ENCODE measurements at regions not wholly inside any gene's neighbourhood (a gene's known extent, or its start where the extent isn't known, plus 50 kb on each side); places are given as distances from the start of the nearest gene placed in this dataset.

- no peak overlapping the region for H3K27ac ChIP-seq
These were observed 1163.4 kb upstream of the ATXN8OS start for GRCh38 chr13:68944272-68944671.

GRCh38 chr13:68940049-68940448 lies 1167.6 kb upstream of the ATXN8OS start:
- Histone ChIP-seq H3K27me3 (replicated peaks; ENCODE audit: insufficient read depth) (no peaks in the 10 kb centered on the region), H3K9me3 (no peaks in the 10 kb centered on the region), H3K36me3 (no peaks in the 10 kb centered on the region), H3K27ac (no peak overlapping the region), H3K4me3 (no peak overlapping the region), H3K4me1 (replicated peaks) (no peaks in the 10 kb centered on the region)
- DNase-seq (ENCODE audit: low spot score) = no peak
- TF ChIP-seq POLR2AphosphoS5 (IDR thresholded peaks at IDR 0.05) (no peak), CTCF (IDR thresholded peaks at IDR 0.05) (no peak), POLR2A (IDR thresholded peaks at IDR 0.05) (no peak)
- intact Hi-C loops (cut with DNase I) = no loop called here
- 40% methylated on average over 1 of the region's 1 CpG for WGBS

More at GRCh38 chr13:68944272-68944671, 1163.4 kb upstream of the ATXN8OS start:
- WGBS = 47% methylated on average over 2 of the region's 2 CpGs
- Histone ChIP-seq H3K9me3 (no peaks in the 10 kb centered on the region), H3K4me1 (replicated peaks) (no peaks in the 10 kb centered on the region), H3K4me3 (no peak overlapping the region), H3K27me3 (replicated peaks; ENCODE audit: insufficient read depth) (no peaks in the 10 kb centered on the region), H3K36me3 (no peaks in the 10 kb centered on the region)
- TF ChIP-seq POLR2A (IDR thresholded peaks at IDR 0.05) = no peak
- TF ChIP-seq CTCF (IDR thresholded peaks at IDR 0.05) = no peak
- no peak for TF ChIP-seq POLR2AphosphoS5 (IDR thresholded peaks at IDR 0.05)
- DNase-seq (ENCODE audit: low spot score) = no peak
- intact Hi-C loops (cut with DNase I) = no loop called here

GRCh38 chr13:68938639-68939038 lies 1169.0 kb upstream of the ATXN8OS start:
- 87% methylated on average over 5 of the region's 5 CpGs for WGBS
- Histone ChIP-seq H3K27ac (no peak overlapping the region), H3K27me3 (replicated peaks; ENCODE audit: insufficient read depth) (no peaks in the 10 kb centered on the region), H3K4me3 (no peak overlapping the region), H3K36me3 (no peaks in the 10 kb centered on the region), H3K4me1 (replicated peaks) (no peaks in the 10 kb centered on the region), H3K9me3 (no peaks in the 10 kb centered on the region)
- TF ChIP-seq CTCF (IDR thresholded peaks at IDR 0.05) (no peak), POLR2AphosphoS5 (IDR thresholded peaks at IDR 0.05) (no peak), POLR2A (IDR thresholded peaks at IDR 0.05) (no peak)
- intact Hi-C loops (cut with DNase I) = no loop called here
- DNase-seq (ENCODE audit: low spot score) = no peak

- H3K4me3 ChIP-seq = no peak overlapping the region
- H3K4me1 ChIP-seq (replicated peaks) = no peaks in the 10 kb centered on the region
- DNase-seq (ENCODE audit: low spot score) = no peak
- TF ChIP-seq CTCF (IDR thresholded peaks at IDR 0.05) (no peak), POLR2A (IDR thresholded peaks at IDR 0.05) (no peak), POLR2AphosphoS5 (IDR thresholded peaks at IDR 0.05) (no peak)
- H3K27ac ChIP-seq = no peak overlapping the region
- 22% methylated on average over 3 of the region's 3 CpGs for WGBS
- H3K27me3 ChIP-seq (replicated peaks; ENCODE audit: insufficient read depth) = no peaks in the 10 kb centered on the region
- intact Hi-C loops (cut with DNase I) = no loop called here
- H3K9me3 ChIP-seq = no peaks in the 10 kb centered on the region
- H3K36me3 ChIP-seq = no peaks in the 10 kb centered on the region
These were observed 1178.4 kb upstream of the ATXN8OS start for GRCh38 chr13:68929075-68929745.

GRCh38 chr13:68927387-68928026 lies 1180.1 kb upstream of the ATXN8OS start:
- Histone ChIP-seq H3K27ac (no peak overlapping the region), H3K27me3 (replicated peaks; ENCODE audit: insufficient read depth) (no peaks in the 10 kb centered on the region), H3K36me3 (no peaks in the 10 kb centered on the region), H3K4me3 (no peak overlapping the region), H3K4me1 (replicated peaks) (no peaks in the 10 kb centered on the region), H3K9me3 (no peaks in the 10 kb centered on the region)
- intact Hi-C loops (cut with DNase I) = no loop called here
- DNase-seq (ENCODE audit: low spot score) = no peak
- 49% methylated on average over 2 of the region's 2 CpGs for WGBS
- no peak for TF ChIP-seq POLR2AphosphoS5 (IDR thresholded peaks at IDR 0.05)
- peak in 1 of 4 experiments; percentile 15 for TF ChIP-seq CTCF (IDR thresholded peaks at IDR 0.05)
- no peak for TF ChIP-seq POLR2A (IDR thresholded peaks at IDR 0.05)
